HL-60 (cell line): ENCODE measurements at regions not wholly inside any gene's neighbourhood (a gene's known extent, or its start where the extent isn't known, plus 50 kb on each side); places are given as distances from the start of the nearest gene placed in this dataset.

ENCODE experiments used
- DNase-seq, 2 experiments: peaks; one replicate each; pipeline ENCODE4 v3.0.0-alpha.2; 2010 to 2020; ENCODE audit warnings: low read depth in 1 of 2, low spot score in 1 of 2
- H3K27ac ChIP-seq: fragments of 250-450 bp; sonication (Bioruptor Pico); replicated peaks from 2 replicates; pipeline ENCODE4 v1.5.1; 2020; ENCODE audit warnings: mild to moderate bottlenecking, moderate library complexity
- H3K27me3 ChIP-seq: fragments of 250-450 bp; sonication (Bioruptor Pico); 2 replicates; pipeline ENCODE4 v1.5.1; 2021; ENCODE audit warnings: mild to moderate bottlenecking, moderate library complexity; ENCODE audit not compliant: insufficient read depth, poor library complexity, severe bottlenecking
- H3K4me3 ChIP-seq: replicated peaks from 2 replicates; pipeline ENCODE4 v1.5.1; 2011; ENCODE audit warnings: mild to moderate bottlenecking, control low read depth, low read length; ENCODE audit not compliant: insufficient read depth
- CTCF ChIP-seq: IDR thresholded peaks from one replicate; pipeline ENCODE4 v1.5.1; 2011; ENCODE audit warnings: low read length, control low read depth, inconsistent platforms; ENCODE audit not compliant: insufficient read depth
- GABPA ChIP-seq: IDR thresholded peaks from 2 replicates; pipeline ENCODE4 v1.6.1; 2012; ENCODE audit warnings: low read depth
- POLR2AphosphoS5 ChIP-seq: IDR thresholded peaks from 2 replicates; pipeline ENCODE4 v1.6.1; 2012; ENCODE audit warnings: low read depth
- SPI1 ChIP-seq: IDR thresholded peaks from 2 replicates; pipeline ENCODE4 v1.6.1; 2012; ENCODE audit warnings: low read depth, mild to moderate bottlenecking, borderline replicate concordance
- TF ChIP-seq, protein P1 (sequence below): IDR thresholded peaks from 2 replicates; pipeline ENCODE4 v1.6.1; 2012; ENCODE audit warnings: low read depth; ENCODE audit not compliant: insufficient replicate concordance

GRCh38 chr16:54455030-54455725 lies 168.6 kb upstream of the IRX3 start:
- H3K4me3 ChIP-seq: no peak overlapping the region
- no peak for DNase-seq
- H3K27me3 ChIP-seq: no peaks in the 10 kb centered on the region
- TF ChIP-seq POLR2AphosphoS5 (no peak), GABPA (no peak), SPI1 (no peak), CTCF (no peak)
- TF ChIP-seq, protein P1, sequence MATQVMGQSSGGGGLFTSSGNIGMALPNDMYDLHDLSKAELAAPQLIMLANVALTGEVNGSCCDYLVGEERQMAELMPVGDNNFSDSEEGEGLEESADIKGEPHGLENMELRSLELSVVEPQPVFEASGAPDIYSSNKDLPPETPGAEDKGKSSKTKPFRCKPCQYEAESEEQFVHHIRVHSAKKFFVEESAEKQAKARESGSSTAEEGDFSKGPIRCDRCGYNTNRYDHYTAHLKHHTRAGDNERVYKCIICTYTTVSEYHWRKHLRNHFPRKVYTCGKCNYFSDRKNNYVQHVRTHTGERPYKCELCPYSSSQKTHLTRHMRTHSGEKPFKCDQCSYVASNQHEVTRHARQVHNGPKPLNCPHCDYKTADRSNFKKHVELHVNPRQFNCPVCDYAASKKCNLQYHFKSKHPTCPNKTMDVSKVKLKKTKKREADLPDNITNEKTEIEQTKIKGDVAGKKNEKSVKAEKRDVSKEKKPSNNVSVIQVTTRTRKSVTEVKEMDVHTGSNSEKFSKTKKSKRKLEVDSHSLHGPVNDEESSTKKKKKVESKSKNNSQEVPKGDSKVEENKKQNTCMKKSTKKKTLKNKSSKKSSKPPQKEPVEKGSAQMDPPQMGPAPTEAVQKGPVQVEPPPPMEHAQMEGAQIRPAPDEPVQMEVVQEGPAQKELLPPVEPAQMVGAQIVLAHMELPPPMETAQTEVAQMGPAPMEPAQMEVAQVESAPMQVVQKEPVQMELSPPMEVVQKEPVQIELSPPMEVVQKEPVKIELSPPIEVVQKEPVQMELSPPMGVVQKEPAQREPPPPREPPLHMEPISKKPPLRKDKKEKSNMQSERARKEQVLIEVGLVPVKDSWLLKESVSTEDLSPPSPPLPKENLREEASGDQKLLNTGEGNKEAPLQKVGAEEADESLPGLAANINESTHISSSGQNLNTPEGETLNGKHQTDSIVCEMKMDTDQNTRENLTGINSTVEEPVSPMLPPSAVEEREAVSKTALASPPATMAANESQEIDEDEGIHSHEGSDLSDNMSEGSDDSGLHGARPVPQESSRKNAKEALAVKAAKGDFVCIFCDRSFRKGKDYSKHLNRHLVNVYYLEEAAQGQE: no peak
- H3K27ac ChIP-seq: no peak overlapping the region

DNA sequence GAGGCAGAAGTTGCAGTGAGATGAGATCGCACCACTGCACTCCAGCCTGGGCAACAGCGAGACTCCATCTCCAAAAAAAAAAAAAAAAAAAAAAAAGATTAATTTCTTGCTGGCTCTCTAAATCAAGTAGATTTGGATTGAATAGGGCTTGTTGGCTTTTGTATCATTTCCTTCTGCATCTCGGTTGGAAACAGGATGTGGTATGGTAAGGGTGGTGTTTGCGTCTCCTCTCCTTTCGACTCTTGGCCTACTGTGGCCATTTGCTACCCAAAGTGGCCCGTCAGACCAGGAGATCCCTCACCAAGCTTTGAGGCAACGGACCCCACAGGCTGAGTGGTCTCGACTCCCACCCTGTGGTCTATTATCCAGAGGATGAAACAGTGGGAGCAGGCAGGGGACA lies 168.0 kb upstream of the IRX3 start:
- Histone ChIP-seq H3K4me3 (no peak overlapping the region), H3K27me3 (no peaks in the 10 kb centered on the region), H3K27ac (no peak overlapping the region)
- DNase-seq: no peak
- no peak for TF ChIP-seq SPI1
- TF ChIP-seq POLR2AphosphoS5: no peak
- no peak for TF ChIP-seq CTCF
- no peak for TF ChIP-seq GABPA
- TF ChIP-seq, protein P1: no peak

GRCh38 chr16:54453871-54454270 lies 167.3 kb upstream of the IRX3 start:
- H3K27ac ChIP-seq: no peak overlapping the region
- no peaks in the 10 kb centered on the region for H3K27me3 ChIP-seq
- no peak for TF ChIP-seq POLR2AphosphoS5
- TF ChIP-seq GABPA: no peak
- no peak for TF ChIP-seq CTCF
- TF ChIP-seq, protein P1: no peak
- no peak for TF ChIP-seq SPI1
- H3K4me3 ChIP-seq: no peak overlapping the region
- DNase-seq: no peak
